ENCODE measurements at regions not wholly inside any gene's neighbourhood (a gene's known extent, or its start where the extent isn't known, plus 50 kb on each side); places are given as distances from the start of the nearest gene placed in this dataset.

DNA sequence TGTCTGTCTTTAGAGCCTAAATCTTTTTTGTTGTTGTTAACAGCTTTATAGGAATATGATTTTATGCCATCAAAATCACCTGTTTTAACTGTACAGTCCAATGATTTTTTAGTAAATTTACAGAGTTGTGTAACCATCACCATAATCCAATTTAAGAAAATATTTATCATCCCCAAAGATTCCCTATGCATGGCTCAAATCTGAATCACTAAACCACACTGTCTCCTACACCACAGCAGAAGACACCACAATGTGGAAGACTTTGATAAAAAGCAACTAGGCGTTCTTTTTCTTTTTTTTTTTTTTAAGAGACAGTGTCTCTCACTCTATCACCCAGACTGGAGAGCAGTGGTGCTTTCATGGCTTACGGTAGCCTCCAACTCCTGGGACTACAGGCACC is 99.6 kb downstream of the TXNL1 start:
- TF ChIP-seq SIN3A (conservative IDR thresholded peaks at IDR 0.05 in 1 of 2, IDR thresholded peaks at IDR 0.05 in 1 of 2; ENCODE audit: low read depth in 1 of 2, low read length in 2 of 2) (no peak), SIRT6 (IDR thresholded peaks at IDR 0.05; ENCODE audit: low read length) (no peak), KDM5A (IDR thresholded peaks at IDR 0.05; ENCODE audit: low read length) (no peak), CBX8 (IDR thresholded peaks at IDR 0.05; ENCODE audit: borderline replicate concordance, low read depth, low read length) (no peak), POLR2AphosphoS5 (IDR thresholded peaks at IDR 0.05; ENCODE audit: low read depth, low read length) (no peak), CHD2 (IDR thresholded peaks at IDR 0.05; ENCODE audit: low read length) (no peak), SUZ12 (IDR thresholded peaks at IDR 0.05; ENCODE audit: low read length) (no peak), POLR2A (IDR thresholded peaks at IDR 0.05; ENCODE audit: control extremely low read depth in 1 of 2, low read depth in 2 of 2, low read length in 2 of 2) (no peak)
- TF ChIP-seq, protein P1, sequence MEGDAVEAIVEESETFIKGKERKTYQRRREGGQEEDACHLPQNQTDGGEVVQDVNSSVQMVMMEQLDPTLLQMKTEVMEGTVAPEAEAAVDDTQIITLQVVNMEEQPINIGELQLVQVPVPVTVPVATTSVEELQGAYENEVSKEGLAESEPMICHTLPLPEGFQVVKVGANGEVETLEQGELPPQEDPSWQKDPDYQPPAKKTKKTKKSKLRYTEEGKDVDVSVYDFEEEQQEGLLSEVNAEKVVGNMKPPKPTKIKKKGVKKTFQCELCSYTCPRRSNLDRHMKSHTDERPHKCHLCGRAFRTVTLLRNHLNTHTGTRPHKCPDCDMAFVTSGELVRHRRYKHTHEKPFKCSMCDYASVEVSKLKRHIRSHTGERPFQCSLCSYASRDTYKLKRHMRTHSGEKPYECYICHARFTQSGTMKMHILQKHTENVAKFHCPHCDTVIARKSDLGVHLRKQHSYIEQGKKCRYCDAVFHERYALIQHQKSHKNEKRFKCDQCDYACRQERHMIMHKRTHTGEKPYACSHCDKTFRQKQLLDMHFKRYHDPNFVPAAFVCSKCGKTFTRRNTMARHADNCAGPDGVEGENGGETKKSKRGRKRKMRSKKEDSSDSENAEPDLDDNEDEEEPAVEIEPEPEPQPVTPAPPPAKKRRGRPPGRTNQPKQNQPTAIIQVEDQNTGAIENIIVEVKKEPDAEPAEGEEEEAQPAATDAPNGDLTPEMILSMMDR (IDR thresholded peaks at IDR 0.05; ENCODE audit: control extremely low read depth in 1 of 3, insufficient read depth in 1 of 3, low read depth in 1 of 3, low read length in 3 of 3), result no peak
- TF ChIP-seq, protein P2, sequence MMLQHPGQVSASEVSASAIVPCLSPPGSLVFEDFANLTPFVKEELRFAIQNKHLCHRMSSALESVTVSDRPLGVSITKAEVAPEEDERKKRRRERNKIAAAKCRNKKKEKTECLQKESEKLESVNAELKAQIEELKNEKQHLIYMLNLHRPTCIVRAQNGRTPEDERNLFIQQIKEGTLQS (IDR thresholded peaks at IDR 0.05; ENCODE audit: insufficient read depth, low read depth, low read length), result no peak

Measured in H1 (cell line).